ENCODE measurements at regions not wholly inside any gene's neighbourhood (a gene's known extent, or its start where the extent isn't known, plus 50 kb on each side); places are given as distances from the start of the nearest gene placed in this dataset.

GRCh38 chr9:87089506-87089905 is 142.2 kb upstream of the GAS1 start:
- CTCF ChIA-PET: no interaction called here

More at GRCh38 chr9:87089506-87089905, 142.2 kb upstream of the GAS1 start:
- no TSS peak for BruUV-seq (replicated peaks)
- Histone ChIP-seq H3K9me3 (replicated peaks; ENCODE audit: control insufficient read depth, insufficient read depth, low read length) (no peaks in the 10 kb centered on the region), H3K9ac (replicated peaks; ENCODE audit: extremely low read depth, insufficient read depth, low read length) (no peak overlapping the region), H3K4me1 (ENCODE audit: control insufficient read depth, extremely low read depth, insufficient read depth, low read length) (no peaks in the 10 kb centered on the region), H3K27me3 (ENCODE audit: control insufficient read depth in 2 of 2, insufficient read depth in 2 of 2, low read length in 2 of 2) (no peaks in the 10 kb centered on the region), H2AFZ (ENCODE audit: low read depth, low read length) (no peak overlapping the region), H3K4me2 (ENCODE audit: insufficient read depth, low read length) (no peak overlapping the region), H3K36me3 (ENCODE audit: control insufficient read depth in 2 of 2, extremely low read depth in 1 of 2, insufficient read depth in 2 of 2, low read length in 2 of 2) (no peaks in the 10 kb centered on the region), H3K79me2 (ENCODE audit: control insufficient read depth, insufficient read depth, low read length) (no peaks in the 10 kb centered on the region), H3K4me3 (replicated peaks in 1 of 3; ENCODE audit: insufficient read depth in 1 of 3, low read depth in 1 of 3, low read length in 3 of 3) (no peak overlapping the region), H3K9me1 (replicated peaks; ENCODE audit: control insufficient read depth, extremely low read depth, insufficient read depth, low read length) (no peaks in the 10 kb centered on the region), H3K27ac (ENCODE audit: insufficient read depth, low read depth, low read length) (no peak overlapping the region), H4K20me1 (replicated peaks; ENCODE audit: control insufficient read depth, extremely low read depth, insufficient read depth, low read length) (no peaks in the 10 kb centered on the region)
- no peak for FAIRE-seq
- TF ChIP-seq JUN (IDR thresholded peaks at IDR 0.05; ENCODE audit: borderline replicate concordance, insufficient read depth, insufficient read length, low read depth) (no peak), EZH2 (IDR thresholded peaks at IDR 0.05; ENCODE audit: borderline replicate concordance, low read depth, low read length, severe bottlenecking) (no peak), CTCF (IDR thresholded peaks at IDR 0.05; ENCODE audit: extremely low read depth in 1 of 2, insufficient read depth in 1 of 2, low read depth in 1 of 2, low read length in 2 of 2) (no peak), MYC (IDR thresholded peaks at IDR 0.05; ENCODE audit: low read depth, low read length) (no peak), POLR2A (IDR thresholded peaks at IDR 0.05; ENCODE audit: low read depth, low read length) (no peak), FOS (IDR thresholded peaks at IDR 0.05; ENCODE audit: borderline replicate concordance, insufficient read depth, low read length) (no peak), MAX (IDR thresholded peaks at IDR 0.05; ENCODE audit: insufficient read depth, insufficient read length) (no peak), POLR2AphosphoS5 (IDR thresholded peaks at IDR 0.05; ENCODE audit: insufficient read depth, low read depth, low read length) (no peak), GATA2 (IDR thresholded peaks at IDR 0.05; ENCODE audit: insufficient read depth, insufficient read length, low read depth, low read length) (no peak)
- dilution Hi-C loops (cut with MboI; ENCODE audit: extremely low pct_ligation_motif_present, low sequenced_read_pairs): no loop called here
- intact Hi-C loops (cut with micrococcal nuclease): no loop called here
- POLR2A ChIA-PET: no interaction called here
- no peak for DNase-seq (ENCODE audit: low read depth, low spot score)

Data from endothelial cell of umbilical vein (primary cell).